ENCODE measurements at regions not wholly inside any gene's neighbourhood (a gene's known extent, or its start where the extent isn't known, plus 50 kb on each side); places are given as distances from the start of the nearest gene placed in this dataset.

DNA sequence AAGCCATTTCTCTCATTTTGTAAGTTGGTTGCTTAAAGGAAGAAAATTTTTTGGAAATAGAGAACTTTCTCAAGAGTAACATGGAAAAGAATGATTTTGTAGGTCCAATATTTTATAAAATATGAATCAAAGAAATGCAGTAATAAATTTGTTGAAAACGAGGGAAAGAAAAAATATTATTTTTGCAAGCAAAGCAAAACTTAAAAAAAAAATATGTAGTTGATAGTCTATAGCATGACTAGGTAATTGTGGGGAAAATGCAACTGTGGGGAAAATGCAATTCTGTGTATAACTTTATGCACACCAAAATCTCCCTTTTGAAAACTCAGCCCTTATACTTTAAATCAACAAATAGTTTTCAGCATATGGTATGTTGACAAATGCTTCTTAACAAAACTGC is 604.0 kb upstream of the AGTR1 start:
- no peaks in the 10 kb centered on the region for H3K36me3 ChIP-seq (replicated peaks; ENCODE audit: control insufficient read depth, insufficient read depth, low read length)
- no peak for DNase-seq
- H3K27me3 ChIP-seq (ENCODE audit: control insufficient read depth, insufficient read depth, low read length) = no peaks in the 10 kb centered on the region
- no peak overlapping the region for H3K4me3 ChIP-seq (ENCODE audit: insufficient read depth, low read depth, low read length)

DNA sequence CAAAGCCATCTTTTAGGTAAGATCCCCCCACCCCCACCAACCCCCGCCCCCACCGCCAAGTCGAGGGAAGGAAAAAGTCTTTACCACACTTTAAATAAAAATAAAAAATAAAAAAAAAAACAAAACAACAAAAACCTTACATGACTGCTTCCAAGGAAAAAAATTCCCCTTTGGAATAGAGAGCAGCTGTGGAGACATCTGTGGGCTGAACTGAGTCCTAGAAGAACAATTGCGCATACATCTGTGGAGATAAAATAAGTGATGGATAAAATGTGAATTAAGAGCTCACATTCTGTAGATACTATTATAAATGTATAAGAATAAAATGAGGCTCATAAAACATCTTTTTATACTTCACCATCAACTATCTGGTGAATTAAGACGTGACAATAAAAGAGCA is 601.7 kb upstream of the AGTR1 start:
- Histone ChIP-seq H3K4me3 (ENCODE audit: insufficient read depth, low read depth, low read length) (no peak overlapping the region), H3K27me3 (ENCODE audit: control insufficient read depth, insufficient read depth, low read length) (no peaks in the 10 kb centered on the region)
- DNase-seq = no peak

DNA sequence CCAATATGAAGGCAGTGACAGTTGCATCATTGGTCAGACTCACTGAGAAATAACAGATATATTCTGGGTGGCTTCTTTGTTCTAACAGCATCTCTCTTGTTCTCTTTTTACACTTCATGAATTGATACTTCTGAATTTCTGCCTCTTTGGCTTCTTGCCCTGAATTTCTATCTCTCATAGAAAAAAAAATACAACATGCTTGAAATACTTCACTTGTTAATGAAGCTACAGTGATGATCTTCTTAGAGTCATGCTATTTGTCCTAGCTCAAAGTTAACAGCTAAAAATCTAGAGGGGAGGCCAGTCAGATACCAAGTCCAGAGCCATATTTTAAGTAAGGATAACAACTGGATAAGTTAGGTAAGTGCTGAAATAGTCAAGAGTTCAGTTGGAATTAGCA is 597.2 kb upstream of the AGTR1 start:
- no peak overlapping the region for H3K4me3 ChIP-seq (ENCODE audit: insufficient read depth, low read depth, low read length)
- no peaks in the 10 kb centered on the region for H3K27me3 ChIP-seq (ENCODE audit: control insufficient read depth, insufficient read depth, low read length)
- no peaks in the 10 kb centered on the region for H3K36me3 ChIP-seq (replicated peaks; ENCODE audit: control insufficient read depth, insufficient read depth, low read length)
- no peak for DNase-seq

More for the DNA sequence above, 601.7 kb upstream of the AGTR1 start:
- H3K36me3 ChIP-seq (replicated peaks; ENCODE audit: control insufficient read depth, insufficient read depth, low read length) = no peaks in the 10 kb centered on the region

DNA sequence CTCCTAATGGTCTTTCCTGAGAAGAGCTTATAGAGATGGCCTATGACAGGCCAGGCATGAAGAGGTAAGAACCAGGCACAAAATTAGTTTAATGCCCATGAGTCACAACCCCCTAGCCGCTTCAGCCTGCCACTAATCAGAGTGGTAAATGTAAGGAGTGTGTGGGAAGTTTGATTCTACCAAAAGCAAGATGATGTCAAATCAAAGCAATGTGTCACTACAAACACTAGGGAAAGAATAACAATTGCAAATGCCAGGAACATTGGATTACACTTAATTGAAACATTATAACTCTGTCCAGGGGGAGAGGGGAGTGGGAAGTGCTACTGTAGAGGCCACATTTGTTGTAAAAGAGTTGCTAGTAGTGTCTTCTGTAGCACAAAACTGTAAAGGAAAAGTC is 596.6 kb upstream of the AGTR1 start:
- no peak overlapping the region for H3K4me3 ChIP-seq (ENCODE audit: insufficient read depth, low read depth, low read length)
- no peaks in the 10 kb centered on the region for H3K36me3 ChIP-seq (replicated peaks; ENCODE audit: control insufficient read depth, insufficient read depth, low read length)
- no peaks in the 10 kb centered on the region for H3K27me3 ChIP-seq (ENCODE audit: control insufficient read depth, insufficient read depth, low read length)
- no peak for DNase-seq

DNA sequence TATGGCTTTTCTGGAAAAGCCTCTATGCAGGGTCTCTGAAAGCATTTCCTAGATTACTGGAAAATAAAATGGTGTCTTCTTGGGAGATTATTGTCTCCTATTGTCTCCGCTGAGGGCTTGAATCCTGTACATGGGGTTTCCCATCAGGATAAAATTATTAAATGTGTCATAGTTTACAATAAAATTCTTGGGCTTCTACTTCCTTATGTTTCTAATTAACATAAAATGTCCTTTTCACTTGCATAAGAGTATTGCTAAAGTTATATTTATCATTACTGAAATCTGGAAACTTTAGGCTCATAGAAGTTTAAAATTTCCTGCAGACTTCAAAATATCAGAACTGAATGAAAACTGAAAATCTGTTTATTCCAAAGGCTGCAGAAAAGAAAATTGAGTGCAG is 595.5 kb upstream of the AGTR1 start:
- Histone ChIP-seq H3K36me3 (replicated peaks; ENCODE audit: control insufficient read depth, insufficient read depth, low read length) (no peaks in the 10 kb centered on the region), H3K27me3 (ENCODE audit: control insufficient read depth, insufficient read depth, low read length) (no peaks in the 10 kb centered on the region), H3K4me3 (ENCODE audit: insufficient read depth, low read depth, low read length) (no peak overlapping the region)
- no peak for DNase-seq

DNA sequence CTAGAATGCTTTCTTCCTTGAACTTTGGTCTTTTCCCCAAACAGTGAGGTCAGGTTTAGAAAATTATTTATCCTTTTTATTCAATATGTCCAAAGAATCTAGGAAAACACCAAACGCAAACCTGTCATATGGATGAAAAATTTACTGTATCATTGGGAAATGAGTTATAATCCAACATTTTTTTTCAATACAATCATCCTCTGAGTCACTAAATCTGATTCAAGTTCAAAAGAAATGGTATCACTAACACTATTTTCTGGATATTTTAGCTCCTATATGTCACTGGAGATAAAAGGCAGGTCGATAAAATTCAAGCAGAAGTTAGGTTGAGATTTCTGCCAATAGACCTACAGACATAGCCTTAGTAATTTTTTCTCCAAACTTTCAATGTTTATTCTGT is 591.6 kb upstream of the AGTR1 start:
- Histone ChIP-seq H3K27me3 (ENCODE audit: control insufficient read depth, insufficient read depth, low read length) (no peaks in the 10 kb centered on the region), H3K36me3 (replicated peaks; ENCODE audit: control insufficient read depth, insufficient read depth, low read length) (no peaks in the 10 kb centered on the region), H3K4me3 (ENCODE audit: insufficient read depth, low read depth, low read length) (no peak overlapping the region)
- DNase-seq = no peak

DNA sequence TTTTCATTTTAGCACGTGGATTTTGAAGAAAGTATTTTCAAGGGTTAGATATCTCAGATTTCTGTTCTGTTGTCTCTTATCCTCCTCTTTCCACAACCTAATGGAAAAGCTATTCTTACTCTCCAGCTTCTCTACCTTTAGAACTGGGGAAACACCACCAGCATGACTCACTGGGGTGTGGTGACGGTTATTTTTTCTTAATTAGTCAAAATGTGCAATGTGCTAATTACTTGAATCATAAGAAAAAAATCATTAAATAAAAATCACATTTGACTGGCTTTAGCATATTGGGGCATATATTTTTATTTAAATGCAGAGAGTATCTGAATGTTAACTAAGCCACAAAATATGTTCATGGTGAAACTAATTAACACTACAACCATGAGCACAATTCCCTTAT is 570.7 kb upstream of the AGTR1 start:
- no peaks in the 10 kb centered on the region for H3K27me3 ChIP-seq (ENCODE audit: control insufficient read depth, insufficient read depth, low read length)
- no peaks in the 10 kb centered on the region for H3K36me3 ChIP-seq (replicated peaks; ENCODE audit: control insufficient read depth, insufficient read depth, low read length)
- DNase-seq = no peak
- H3K4me3 ChIP-seq (ENCODE audit: insufficient read depth, low read depth, low read length) = no peak overlapping the region

DNA sequence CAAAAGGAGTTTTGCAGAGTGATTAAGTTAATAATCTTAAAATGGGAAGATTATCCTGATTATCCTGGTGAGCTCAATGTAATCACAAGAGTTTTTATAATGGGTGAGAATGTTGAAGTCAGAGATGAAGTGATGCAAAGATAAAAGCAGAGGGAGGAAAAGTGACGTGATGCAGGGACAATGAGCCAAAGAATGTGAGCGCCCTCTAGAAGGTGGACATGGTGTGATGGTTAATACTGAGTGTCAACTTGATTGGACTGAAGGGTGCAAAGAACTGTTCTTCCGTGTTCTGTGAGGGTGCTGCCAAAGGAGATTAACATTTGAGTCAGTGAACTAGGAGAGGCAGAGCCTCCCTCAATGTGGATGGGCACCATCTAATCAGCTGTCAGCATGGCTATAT is 569.6 kb upstream of the AGTR1 start:
- no peak for DNase-seq
- Histone ChIP-seq H3K27me3 (ENCODE audit: control insufficient read depth, insufficient read depth, low read length) (no peaks in the 10 kb centered on the region), H3K4me3 (ENCODE audit: insufficient read depth, low read depth, low read length) (no peak overlapping the region), H3K36me3 (replicated peaks; ENCODE audit: control insufficient read depth, insufficient read depth, low read length) (no peaks in the 10 kb centered on the region)

DNA sequence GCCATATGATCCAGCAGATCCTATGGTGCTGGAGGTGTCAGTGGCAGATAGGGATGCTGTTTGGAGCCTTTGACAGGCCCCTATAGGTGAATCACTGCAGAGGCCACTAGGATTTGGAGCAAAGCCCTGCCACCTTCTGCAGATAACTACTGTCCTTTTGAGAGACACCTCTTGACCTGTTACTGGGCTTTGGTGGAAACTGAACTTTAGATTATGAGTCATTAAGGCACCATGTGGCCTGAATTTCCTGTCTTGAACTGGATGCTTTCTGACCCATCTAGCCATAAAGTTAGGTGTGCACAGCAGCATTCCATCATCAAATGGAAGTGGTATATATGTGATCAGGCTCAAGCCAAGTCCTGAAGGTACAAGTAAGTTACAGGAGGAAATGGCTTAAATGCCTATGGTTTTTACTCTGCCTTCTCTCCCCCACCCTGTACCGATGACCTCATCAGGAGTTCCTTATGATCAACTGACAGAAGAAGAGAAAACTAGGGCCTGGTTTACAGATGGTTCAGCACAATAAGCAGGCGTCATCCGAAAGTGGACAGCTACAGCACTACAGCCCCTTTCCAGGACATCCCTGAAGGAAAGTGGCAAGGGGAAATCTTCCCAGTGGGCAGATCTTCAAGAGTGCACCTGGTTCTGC is 565.6 kb upstream of the AGTR1 start:
- no peaks in the 10 kb centered on the region for H3K27me3 ChIP-seq (ENCODE audit: control insufficient read depth, insufficient read depth, low read length)
- H3K4me3 ChIP-seq (ENCODE audit: insufficient read depth, low read depth, low read length) = no peak overlapping the region
- no peaks in the 10 kb centered on the region for H3K36me3 ChIP-seq (replicated peaks; ENCODE audit: control insufficient read depth, insufficient read depth, low read length)
- no peak for DNase-seq

DNA sequence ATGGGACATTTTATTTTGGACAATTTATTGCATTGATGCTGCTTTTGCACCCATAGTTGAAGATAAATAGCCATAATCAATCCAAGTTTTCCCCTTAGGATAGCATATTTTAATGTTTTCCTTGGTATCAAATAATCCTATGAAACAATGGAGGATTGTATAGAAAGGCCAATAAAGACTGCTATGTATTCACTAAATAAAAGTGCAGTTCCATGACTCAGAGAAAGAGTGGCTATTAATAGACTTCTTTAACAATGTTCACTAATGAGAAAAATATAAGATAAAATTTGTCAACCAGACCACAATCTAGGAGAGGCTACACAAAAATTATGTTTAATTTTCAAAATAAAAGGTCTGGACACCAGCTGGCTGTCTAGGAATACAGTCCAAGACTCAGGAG is 560.9 kb upstream of the AGTR1 start:
- H3K27me3 ChIP-seq (ENCODE audit: control insufficient read depth, insufficient read depth, low read length) = no peaks in the 10 kb centered on the region
- no peaks in the 10 kb centered on the region for H3K36me3 ChIP-seq (replicated peaks; ENCODE audit: control insufficient read depth, insufficient read depth, low read length)
- no peak for DNase-seq
- H3K4me3 ChIP-seq (ENCODE audit: insufficient read depth, low read depth, low read length) = no peak overlapping the region

DNA sequence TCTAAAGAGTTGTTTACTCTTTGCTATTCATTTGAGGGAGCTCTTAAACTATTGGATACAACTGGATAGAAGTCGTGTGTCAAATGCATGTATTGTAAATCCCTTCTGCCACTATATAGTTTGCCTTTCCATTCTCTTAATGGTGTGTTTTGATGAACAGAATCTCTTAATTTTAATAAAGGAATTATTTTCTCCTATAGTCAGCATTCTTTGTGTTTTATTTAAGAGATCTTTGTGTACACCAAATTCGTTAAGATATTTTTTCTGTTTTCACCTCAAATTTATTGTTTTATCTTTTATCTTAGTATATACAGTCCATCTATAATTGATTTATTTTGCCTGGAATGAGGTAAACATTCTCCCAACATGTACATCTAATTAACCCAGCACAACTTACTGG is 551.5 kb upstream of the AGTR1 start:
- H3K4me3 ChIP-seq (ENCODE audit: insufficient read depth, low read depth, low read length) = no peak overlapping the region
- H3K27me3 ChIP-seq (ENCODE audit: control insufficient read depth, insufficient read depth, low read length) = no peaks in the 10 kb centered on the region
- no peak for DNase-seq
- H3K36me3 ChIP-seq (replicated peaks; ENCODE audit: control insufficient read depth, insufficient read depth, low read length) = no peaks in the 10 kb centered on the region

DNA sequence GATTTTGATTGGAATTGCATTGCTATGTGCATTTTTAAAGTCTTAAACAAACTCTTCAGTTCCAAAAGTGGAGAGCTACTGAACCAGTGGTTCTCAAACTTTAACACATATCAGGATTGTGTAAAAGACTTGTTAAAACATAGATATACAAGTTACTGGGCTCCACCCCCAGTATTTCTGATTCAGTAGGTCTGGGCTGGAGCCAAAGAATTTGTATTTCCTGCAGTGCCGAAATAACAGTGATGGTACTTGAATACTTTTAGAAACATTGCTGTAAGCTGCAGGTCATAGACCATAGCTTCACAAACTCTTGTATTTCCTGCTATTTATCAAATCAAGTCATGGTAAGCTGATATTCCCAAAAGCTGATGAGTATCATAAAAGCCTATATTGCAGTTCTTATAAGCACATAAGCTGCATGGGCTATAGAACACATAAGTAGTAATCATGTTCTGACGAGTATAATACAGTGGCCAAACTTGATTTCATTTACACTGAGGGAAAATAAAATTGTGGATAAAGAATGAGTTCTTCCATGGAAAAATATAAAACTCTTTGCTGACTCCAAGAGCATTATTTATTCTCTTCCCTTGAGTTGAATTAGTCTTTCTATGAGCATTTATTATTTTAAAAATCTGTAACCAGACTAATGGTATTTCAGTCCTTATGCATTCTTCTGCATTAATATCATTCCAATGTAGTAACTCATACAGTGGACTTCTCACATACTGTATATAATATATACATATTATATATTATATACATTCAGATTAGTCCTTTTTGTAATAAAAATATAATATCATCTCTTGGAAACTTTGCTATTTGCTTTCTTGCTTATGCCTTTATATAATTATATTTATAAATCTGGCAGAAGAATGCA is 550.5 kb upstream of the AGTR1 start:
- no peaks in the 10 kb centered on the region for H3K36me3 ChIP-seq (replicated peaks; ENCODE audit: control insufficient read depth, insufficient read depth, low read length)

DNA sequence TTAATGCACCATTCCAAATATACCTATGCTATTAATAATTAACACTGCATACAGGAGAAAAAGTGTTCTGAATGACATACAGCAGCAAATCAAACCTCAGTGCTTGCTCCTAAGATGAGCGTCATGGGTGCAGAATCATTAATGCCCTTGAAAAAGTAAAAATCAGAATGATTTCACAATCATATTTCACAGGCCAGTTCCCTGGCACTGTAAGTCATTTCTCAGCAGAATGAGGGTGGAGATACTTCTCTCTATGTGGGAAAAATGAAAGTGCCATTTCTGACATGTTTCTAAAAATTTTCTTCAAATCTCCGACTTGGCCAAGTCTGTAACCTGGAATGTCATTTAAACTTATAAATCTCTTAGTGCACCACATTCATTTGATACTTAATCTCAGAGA is 549.8 kb upstream of the AGTR1 start:
- DNase-seq = no peak
- H3K36me3 ChIP-seq (replicated peaks; ENCODE audit: control insufficient read depth, insufficient read depth, low read length) = no peaks in the 10 kb centered on the region
- no peak overlapping the region for H3K4me3 ChIP-seq (ENCODE audit: insufficient read depth, low read depth, low read length)
- no peaks in the 10 kb centered on the region for H3K27me3 ChIP-seq (ENCODE audit: control insufficient read depth, insufficient read depth, low read length)

More for the DNA sequence above, 550.5 kb upstream of the AGTR1 start:
- no peak overlapping the region for H3K4me3 ChIP-seq (ENCODE audit: insufficient read depth, low read depth, low read length)
- no peak for DNase-seq
- H3K27me3 ChIP-seq (ENCODE audit: control insufficient read depth, insufficient read depth, low read length) = no peaks in the 10 kb centered on the region

DNA sequence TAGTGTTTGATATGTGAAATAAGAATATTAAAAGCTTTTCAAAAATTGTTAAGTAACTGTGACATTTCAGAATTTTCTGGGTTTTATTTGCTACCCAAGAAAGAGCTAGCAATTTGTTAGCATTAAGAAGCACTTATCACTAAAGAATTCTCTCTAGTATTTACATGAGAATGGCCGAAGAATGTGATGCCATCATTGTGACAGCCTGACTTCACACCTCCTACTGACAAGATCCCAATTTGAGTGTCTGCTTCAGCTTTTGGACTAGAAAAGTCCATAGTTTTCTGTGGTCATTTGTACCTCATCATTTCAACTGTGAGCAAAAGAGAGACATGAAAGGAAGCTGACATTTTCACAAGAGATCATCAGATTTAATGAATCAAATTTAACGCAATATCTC is 548.1 kb upstream of the AGTR1 start:
- DNase-seq = no peak
- Histone ChIP-seq H3K27me3 (ENCODE audit: control insufficient read depth, insufficient read depth, low read length) (no peaks in the 10 kb centered on the region), H3K4me3 (ENCODE audit: insufficient read depth, low read depth, low read length) (no peak overlapping the region), H3K36me3 (replicated peaks; ENCODE audit: control insufficient read depth, insufficient read depth, low read length) (no peaks in the 10 kb centered on the region)

DNA sequence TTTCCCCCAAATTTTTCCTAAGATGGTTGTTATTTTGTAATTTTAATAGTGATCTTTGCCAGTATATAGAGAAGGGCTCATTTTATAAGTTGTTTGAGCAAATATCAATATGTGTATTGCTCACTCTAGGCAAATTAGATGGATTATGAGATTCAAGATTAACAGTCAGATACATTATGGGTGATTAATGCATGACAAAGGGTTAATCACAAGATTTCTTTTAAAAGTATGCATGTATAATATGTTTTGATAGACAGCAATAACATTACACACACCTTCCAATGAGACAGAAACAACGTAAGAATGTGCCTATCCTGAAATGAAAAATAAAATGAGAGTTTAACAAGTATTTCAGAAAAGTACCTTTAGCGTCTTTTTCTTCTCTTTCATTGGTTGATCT is 547.6 kb upstream of the AGTR1 start:
- no peaks in the 10 kb centered on the region for H3K36me3 ChIP-seq (replicated peaks; ENCODE audit: control insufficient read depth, insufficient read depth, low read length)
- no peak overlapping the region for H3K4me3 ChIP-seq (ENCODE audit: insufficient read depth, low read depth, low read length)
- no peaks in the 10 kb centered on the region for H3K27me3 ChIP-seq (ENCODE audit: control insufficient read depth, insufficient read depth, low read length)
- no peak for DNase-seq

Data from H7 (cell line).